H9 (cell line): ENCODE measurements at regions not wholly inside any gene's neighbourhood (a gene's known extent, or its start where the extent isn't known, plus 50 kb on each side); places are given as distances from the start of the nearest gene placed in this dataset.

ENCODE experiments used
- DNase-seq: peaks from one replicate; pipeline ENCODE4 v3.0.0-alpha.2; 2017
- H2AFZ ChIP-seq: one replicate; pipeline ENCODE4 v1.6.1; 2013; ENCODE audit warnings: mild to moderate bottlenecking, low read length, control low read depth, moderate library complexity
- H2AK5ac ChIP-seq: 2 replicates; pipeline ENCODE4 v1.6.1; 2013; ENCODE audit warnings: low read length, control low read depth, mixed read lengths; ENCODE audit not compliant: insufficient read length
- H2BK120ac ChIP-seq: one replicate; pipeline ENCODE4 v1.6.1; 2013; ENCODE audit warnings: low read depth, mild to moderate bottlenecking, low read length, control low read depth, inconsistent platforms; ENCODE audit not compliant: poor library complexity, severe bottlenecking
- H2BK12ac ChIP-seq: 2 replicates; pipeline ENCODE4 v1.6.1; 2013; ENCODE audit warnings: low read length, control low read depth, mixed read lengths, low read depth; ENCODE audit not compliant: insufficient read length
- H2BK15ac ChIP-seq: 2 replicates; pipeline ENCODE4 v1.6.1; 2013; ENCODE audit warnings: low read depth, low read length, control low read depth
- H2BK20ac ChIP-seq: one replicate; pipeline ENCODE4 v1.6.1; 2013; ENCODE audit warnings: low read depth, mild to moderate bottlenecking, low read length, control low read depth, inconsistent platforms; ENCODE audit not compliant: poor library complexity, severe bottlenecking
- H2BK5ac ChIP-seq: 2 replicates; pipeline ENCODE4 v1.6.1; 2013; ENCODE audit warnings: low read length, control low read depth, mixed read lengths; ENCODE audit not compliant: insufficient read length
- H3K14ac ChIP-seq: 2 replicates; pipeline ENCODE4 v1.6.1; 2013; ENCODE audit warnings: low read length, control low read depth; ENCODE audit not compliant: insufficient read depth
- H3K18ac ChIP-seq: 2 replicates; pipeline ENCODE4 v1.6.1; 2013; ENCODE audit warnings: low read depth, mild to moderate bottlenecking, mixed read lengths, low read length, control low read depth; ENCODE audit not compliant: insufficient read length
- H3K23ac ChIP-seq: 2 replicates; pipeline ENCODE4 v1.6.1; 2013; ENCODE audit warnings: low read length, control low read depth, mixed read lengths, low read depth; ENCODE audit not compliant: insufficient read length
- H3K23me2 ChIP-seq: 2 replicates; pipeline ENCODE4 v1.6.1; 2013; ENCODE audit warnings: low read depth, mild to moderate bottlenecking, mixed read lengths, low read length, control low read depth; ENCODE audit not compliant: insufficient read length, poor library complexity, severe bottlenecking
- H3K27ac ChIP-seq: 2 replicates; pipeline ENCODE4 v1.5.1; 2013; ENCODE audit warnings: low read length, control low read depth, mixed read lengths, low read depth; ENCODE audit not compliant: insufficient read length
- H3K27me3 ChIP-seq: 2 replicates; pipeline ENCODE4 v1.6.1; 2013; ENCODE audit warnings: low read length, control low read depth, inconsistent platforms; ENCODE audit not compliant: insufficient read depth
- H3K4ac ChIP-seq: 2 replicates; pipeline ENCODE4 v1.6.1; 2013; ENCODE audit warnings: low read depth, mild to moderate bottlenecking, control low read depth, inconsistent platforms, low read length, moderate library complexity
- H3K4me1 ChIP-seq: 2 replicates; pipeline ENCODE4 v1.6.1; 2013; ENCODE audit warnings: low read length, control low read depth, inconsistent platforms; ENCODE audit not compliant: insufficient read depth
- H3K4me2 ChIP-seq: 2 replicates; pipeline ENCODE4 v1.6.1; 2013; ENCODE audit warnings: low read length, control low read depth, mixed read lengths; ENCODE audit not compliant: insufficient read length, insufficient read depth
- H3K56ac ChIP-seq: 2 replicates; pipeline ENCODE4 v1.6.1; 2013; ENCODE audit warnings: low read depth, mild to moderate bottlenecking, mixed read lengths, low read length, control low read depth; ENCODE audit not compliant: insufficient read length
- H3K79me1 ChIP-seq: 2 replicates; pipeline ENCODE4 v1.6.1; 2013; ENCODE audit warnings: low read depth, mild to moderate bottlenecking, moderate library complexity, low read length, control low read depth, inconsistent platforms; ENCODE audit not compliant: insufficient read depth, poor library complexity, severe bottlenecking
- H3K79me2 ChIP-seq: 2 replicates; pipeline ENCODE4 v1.6.1; 2013; ENCODE audit warnings: low read length, control low read depth, inconsistent platforms; ENCODE audit not compliant: insufficient read depth
- H3K9ac ChIP-seq: 2 replicates; pipeline ENCODE4 v1.6.1; 2013; ENCODE audit warnings: low read length, control low read depth, mixed read lengths; ENCODE audit not compliant: insufficient read length; ENCODE audit errors: extremely low read depth
- H3K9me3 ChIP-seq: one replicate; pipeline ENCODE4 v1.6.1; 2013; ENCODE audit warnings: low read depth, low read length, inconsistent platforms; ENCODE audit not compliant: control insufficient read depth
- H3T11ph ChIP-seq: one replicate; pipeline ENCODE4 v1.6.1; 2013; ENCODE audit warnings: mild to moderate bottlenecking, low read length, control low read depth, inconsistent platforms
- H4K20me1 ChIP-seq: one replicate; pipeline ENCODE4 v1.6.1; 2013; ENCODE audit not compliant: control insufficient read depth, insufficient read length, insufficient read depth
- H4K5ac ChIP-seq: 2 replicates; pipeline ENCODE4 v1.6.1; 2013; ENCODE audit warnings: low read depth, mild to moderate bottlenecking, mixed read lengths, low read length, control low read depth; ENCODE audit not compliant: insufficient read length
- H4K8ac ChIP-seq: replicated peaks from 2 replicates; pipeline ENCODE4 v1.6.1; 2013; ENCODE audit warnings: low read length, control low read depth, mixed read lengths, low read depth; ENCODE audit not compliant: insufficient read length
- H4K91ac ChIP-seq: 2 replicates; pipeline ENCODE4 v1.6.1; 2013; ENCODE audit warnings: low read depth, mild to moderate bottlenecking, moderate library complexity, mixed read lengths, low read length, control low read depth; ENCODE audit not compliant: insufficient read length
- H3K27ac Mint-ChIP-seq, 3 experiments: 2 replicates in 2 of 3; 3 replicates in 1 of 3; pipeline ENCODE4 v1.8.0; 2020 to 2021; ENCODE audit warnings: mixed read lengths in 3 of 3, mild to moderate bottlenecking in 1 of 3, moderate library complexity in 1 of 3
- H3K27me3 Mint-ChIP-seq: 2 replicates; pipeline ENCODE4 v1.8.0; 2021; ENCODE audit warnings: low read depth, mild to moderate bottlenecking, moderate library complexity, mixed read lengths
- H3K36me3 Mint-ChIP-seq, 3 experiments: 2 replicates in 2 of 3; 3 replicates in 1 of 3; pipeline ENCODE4 v1.8.0; 2020 to 2021; ENCODE audit warnings: low read depth in 3 of 3, mixed read lengths in 3 of 3; ENCODE audit not compliant: insufficient read depth in 1 of 3
- H3K4me1 Mint-ChIP-seq, 2 experiments: 2 replicates each; pipeline ENCODE4 v1.8.0; 2020; ENCODE audit warnings: mixed read lengths in 2 of 2
- H3K4me3 Mint-ChIP-seq, 2 experiments: 2 replicates in 1 of 2; 3 replicates in 1 of 2; pipeline ENCODE4 v1.8.0; 2020 to 2021; ENCODE audit warnings: mild to moderate bottlenecking in 2 of 2, mixed read lengths in 2 of 2, moderate library complexity in 1 of 2
- H3K9me3 Mint-ChIP-seq, 2 experiments: 2 replicates in 1 of 2; 3 replicates in 1 of 2; pipeline ENCODE4 v1.8.0; 2020; ENCODE audit warnings: mild to moderate bottlenecking in 2 of 2, mixed read lengths in 2 of 2, moderate library complexity in 1 of 2
- CTCF ChIP-seq: fragments of 200-600 bp; sonication (generic); conservative IDR thresholded peaks from 3 replicates; pipeline ENCODE4 v1.8.0; 2021; ENCODE audit warnings: antibody characterized with exemption, mild to moderate bottlenecking
- WGBS: extraction: QIAGEN DNeasy Blood & Tissue Kit; methylation state at CpG from one replicate; pipeline ENCODE4 v1.1.7; 2013; ENCODE audit warnings: missing lambda C conversion rate, low lambda C conversion rate, mixed read lengths; ENCODE audit not compliant: insufficient read length; ENCODE audit errors: extremely low coverage; 5-methylcytosine and 5-hydroxymethylcytosine counted together

- no peak for TF ChIP-seq CTCF
- Histone ChIP-seq H3K4me1 (no peaks in the 10 kb centered on the region), H3K27ac (no peak overlapping the region), H4K5ac (no peak overlapping the region), H3K23me2 (no peaks in the 10 kb centered on the region), H3K56ac (no peak overlapping the region), H3K79me2 (no peaks in the 10 kb centered on the region), H3K79me1 (no peaks in the 10 kb centered on the region), H4K8ac (no peak overlapping the region), H2BK120ac (no peak overlapping the region), H3K9me3 (no peaks in the 10 kb centered on the region), H3K9ac (no peak overlapping the region), H3T11ph (no peak overlapping the region), H3K4me2 (no peak overlapping the region), H2BK15ac (no peak overlapping the region), H3K4ac (no peak overlapping the region), H4K91ac (no peak overlapping the region), H2AFZ (no peak overlapping the region), H4K20me1 (no peaks in the 10 kb centered on the region), H3K18ac (no peak overlapping the region), H2BK12ac (no peak overlapping the region), H3K23ac (no peak overlapping the region), H3K14ac (no peak overlapping the region), H2AK5ac (no peak overlapping the region), H2BK5ac (no peak overlapping the region), H2BK20ac (no peak overlapping the region), H3K27me3 (no peaks in the 10 kb centered on the region)
- H3K4me3 Mint-ChIP-seq = no peak overlapping the region
- no peaks in the 10 kb centered on the region for H3K9me3 Mint-ChIP-seq
- H3K27me3 Mint-ChIP-seq = peaks cover 1% of the 10 kb centered on the region; the same call in 1 of the 2 replicates
- no peak for DNase-seq
- WGBS = no CpG with 5 or more reads among the region's 1 CpG
- H3K36me3 Mint-ChIP-seq = no peaks in the 10 kb centered on the region
- no peak overlapping the region for H3K27ac Mint-ChIP-seq
- peaks cover 7 to 8% of the 10 kb centered on the region in 2 experiments for H3K4me1 Mint-ChIP-seq
Observed at GRCh38 chr4:156190615-156191014, 236.9 kb upstream of the CTSO start.
